Nephron progenitor cell (in vitro differentiated cells): ENCODE measurements at regions not wholly inside any gene's neighbourhood (a gene's known extent, or its start where the extent isn't known, plus 50 kb on each side); places are given as distances from the start of the nearest gene placed in this dataset.
A peak's percentile ranks its signal among the peaks of the same experiment; 100 is the strongest.

Source experiments
- DNase-seq: peaks from one replicate; pipeline ENCODE4 v3.0.0; 2021
- H3K27ac Mint-ChIP-seq: 2 replicates; pipeline ENCODE4 v1.8.0; 2021; ENCODE audit warnings: mild to moderate bottlenecking, moderate library complexity, mixed read lengths
- H3K27me3 Mint-ChIP-seq: 2 replicates; pipeline ENCODE4 v1.8.0; 2021; ENCODE audit warnings: mild to moderate bottlenecking, low read depth, mixed read lengths; ENCODE audit not compliant: poor library complexity
- H3K36me3 Mint-ChIP-seq: 2 replicates; pipeline ENCODE4 v1.8.0; 2021; ENCODE audit warnings: low read depth, mixed read lengths
- H3K4me1 Mint-ChIP-seq: 2 replicates; pipeline ENCODE4 v1.8.0; 2021; ENCODE audit warnings: mixed read lengths
- H3K4me3 Mint-ChIP-seq: 2 replicates; pipeline ENCODE4 v1.8.0; 2021; ENCODE audit warnings: mild to moderate bottlenecking, moderate library complexity, mixed read lengths
- H3K9me3 Mint-ChIP-seq: 2 replicates; pipeline ENCODE4 v1.8.0; 2021; ENCODE audit warnings: mild to moderate bottlenecking, moderate library complexity, mixed read lengths
- TF ChIP-seq, protein P1 (sequence below): fragments of 200-600 bp; sonication (generic); IDR thresholded peaks from 2 replicates; pipeline ENCODE4 v1.5.0; 2021; ENCODE audit warnings: antibody characterized with exemption

DNA sequence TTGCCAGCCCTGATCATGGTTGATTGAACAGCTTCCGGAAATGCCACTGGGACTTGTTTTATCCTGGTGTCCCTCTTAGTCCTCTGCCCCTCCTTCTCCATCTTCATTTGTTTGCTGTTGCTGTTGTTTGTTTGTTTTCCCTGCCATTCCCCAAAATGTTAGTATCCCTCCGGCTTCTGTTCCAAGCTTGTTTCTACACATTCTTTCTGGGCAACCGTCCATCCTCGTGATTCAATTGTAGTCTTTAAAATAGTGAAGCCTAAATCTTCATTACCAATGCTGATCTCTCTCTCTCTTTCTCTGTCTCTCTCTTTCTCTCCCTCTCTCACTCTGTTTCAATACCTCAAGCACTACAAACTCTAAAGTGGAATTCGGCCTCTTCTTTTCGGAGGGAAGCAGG, 649.3 kb upstream of the ARGLU1 start:
- TF ChIP-seq, protein P1, sequence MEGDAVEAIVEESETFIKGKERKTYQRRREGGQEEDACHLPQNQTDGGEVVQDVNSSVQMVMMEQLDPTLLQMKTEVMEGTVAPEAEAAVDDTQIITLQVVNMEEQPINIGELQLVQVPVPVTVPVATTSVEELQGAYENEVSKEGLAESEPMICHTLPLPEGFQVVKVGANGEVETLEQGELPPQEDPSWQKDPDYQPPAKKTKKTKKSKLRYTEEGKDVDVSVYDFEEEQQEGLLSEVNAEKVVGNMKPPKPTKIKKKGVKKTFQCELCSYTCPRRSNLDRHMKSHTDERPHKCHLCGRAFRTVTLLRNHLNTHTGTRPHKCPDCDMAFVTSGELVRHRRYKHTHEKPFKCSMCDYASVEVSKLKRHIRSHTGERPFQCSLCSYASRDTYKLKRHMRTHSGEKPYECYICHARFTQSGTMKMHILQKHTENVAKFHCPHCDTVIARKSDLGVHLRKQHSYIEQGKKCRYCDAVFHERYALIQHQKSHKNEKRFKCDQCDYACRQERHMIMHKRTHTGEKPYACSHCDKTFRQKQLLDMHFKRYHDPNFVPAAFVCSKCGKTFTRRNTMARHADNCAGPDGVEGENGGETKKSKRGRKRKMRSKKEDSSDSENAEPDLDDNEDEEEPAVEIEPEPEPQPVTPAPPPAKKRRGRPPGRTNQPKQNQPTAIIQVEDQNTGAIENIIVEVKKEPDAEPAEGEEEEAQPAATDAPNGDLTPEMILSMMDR = no peak
- no peak for DNase-seq
- H3K9me3 Mint-ChIP-seq = no peaks in the 10 kb centered on the region
- H3K27me3 Mint-ChIP-seq = peaks cover 2% of the 10 kb centered on the region
- H3K36me3 Mint-ChIP-seq = no peaks in the 10 kb centered on the region
- H3K4me1 Mint-ChIP-seq = peaks cover 9% of the 10 kb centered on the region
- H3K4me3 Mint-ChIP-seq = no peak overlapping the region
- H3K27ac Mint-ChIP-seq = peak overlapping the region; percentile 1

DNA sequence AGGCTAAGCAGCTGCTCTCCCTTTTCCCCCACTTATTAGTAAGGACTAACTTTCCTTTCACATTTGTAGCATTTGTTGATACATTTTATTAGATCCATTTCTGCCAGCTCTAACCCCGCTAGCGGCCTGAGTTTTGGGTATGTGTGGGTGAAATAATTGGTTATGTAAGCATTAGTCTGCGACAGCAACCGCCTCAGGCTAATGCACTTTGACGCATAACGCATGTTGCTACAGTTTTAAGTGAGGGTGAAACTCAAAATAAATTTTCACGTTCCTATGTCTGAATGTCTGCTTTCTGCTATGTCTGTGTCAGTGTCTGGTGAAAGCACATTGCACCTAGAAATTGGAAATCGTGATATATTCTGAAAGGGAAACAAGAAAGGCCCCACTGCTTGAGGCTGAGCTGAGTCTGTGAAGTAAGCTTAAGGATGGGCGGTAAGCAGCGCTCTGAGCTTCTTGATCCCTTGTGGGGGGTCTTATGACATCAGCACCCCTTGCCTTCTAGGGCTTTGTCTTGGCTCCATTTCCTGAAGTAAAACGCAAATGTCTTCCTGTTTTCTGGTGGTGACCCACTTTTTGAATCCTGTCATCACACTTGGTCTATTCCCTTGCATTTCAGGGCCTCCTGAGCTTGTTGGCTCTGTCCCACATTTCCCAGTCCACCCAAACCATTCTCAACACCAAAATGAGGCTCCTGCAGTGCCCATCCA, 648.3 kb upstream of the ARGLU1 start:
- peaks cover 9% of the 10 kb centered on the region for H3K4me1 Mint-ChIP-seq
- TF ChIP-seq, protein P1 = no peak
- H3K27me3 Mint-ChIP-seq = peaks cover 2% of the 10 kb centered on the region
- DNase-seq = no peak
- H3K4me3 Mint-ChIP-seq = no peak overlapping the region
- no peaks in the 10 kb centered on the region for H3K36me3 Mint-ChIP-seq
- no peak overlapping the region for H3K27ac Mint-ChIP-seq
- H3K9me3 Mint-ChIP-seq = no peaks in the 10 kb centered on the region

DNA sequence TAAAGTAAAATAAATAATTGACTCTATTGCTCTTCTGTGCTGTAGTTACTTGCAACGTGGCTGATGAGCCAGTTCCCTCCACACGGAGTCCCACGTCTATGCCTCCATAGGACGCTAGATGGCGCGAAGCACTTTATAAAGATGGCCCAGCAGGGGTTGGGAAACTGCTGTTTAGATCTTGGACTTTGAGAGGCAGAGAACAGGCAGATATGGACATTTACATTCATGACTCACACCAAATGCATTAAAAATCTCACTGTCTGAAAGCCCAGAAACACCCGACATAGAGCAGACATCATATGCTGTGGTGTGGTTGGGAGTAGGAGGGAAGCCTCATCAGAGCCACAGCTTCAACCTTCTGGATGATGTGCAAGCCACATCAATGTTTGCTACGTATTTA, 643.1 kb upstream of the ARGLU1 start:
- Mint-ChIP-seq H3K4me3 (no peak overlapping the region), H3K36me3 (no peaks in the 10 kb centered on the region), H3K4me1 (peaks cover 9% of the 10 kb centered on the region), H3K27ac (no peak overlapping the region), H3K9me3 (no peaks in the 10 kb centered on the region), H3K27me3 (no peaks in the 10 kb centered on the region)
- DNase-seq = peak; percentile 80
- TF ChIP-seq, protein P1 = peak; percentile 97

DNA sequence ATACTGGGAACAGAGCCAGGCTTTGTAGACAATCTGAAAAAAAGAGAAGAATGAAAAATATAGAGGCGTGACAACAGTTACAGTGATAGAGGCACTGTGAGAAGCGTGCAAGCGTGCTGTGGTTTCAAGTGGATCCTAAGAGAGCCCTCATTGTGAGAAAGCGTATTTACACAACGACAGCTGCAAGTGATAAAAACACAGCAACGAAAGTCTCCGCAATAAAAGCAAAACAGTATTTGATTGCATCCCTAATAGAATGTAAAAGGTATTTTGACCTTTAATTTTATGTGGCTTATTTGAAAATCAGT, 642.7 kb upstream of the ARGLU1 start:
- TF ChIP-seq, protein P1 = no peak
- Mint-ChIP-seq H3K27ac (no peak overlapping the region), H3K27me3 (no peaks in the 10 kb centered on the region), H3K4me1 (peaks cover 9% of the 10 kb centered on the region), H3K9me3 (no peaks in the 10 kb centered on the region), H3K36me3 (no peaks in the 10 kb centered on the region), H3K4me3 (no peak overlapping the region)
- no peak for DNase-seq

DNA sequence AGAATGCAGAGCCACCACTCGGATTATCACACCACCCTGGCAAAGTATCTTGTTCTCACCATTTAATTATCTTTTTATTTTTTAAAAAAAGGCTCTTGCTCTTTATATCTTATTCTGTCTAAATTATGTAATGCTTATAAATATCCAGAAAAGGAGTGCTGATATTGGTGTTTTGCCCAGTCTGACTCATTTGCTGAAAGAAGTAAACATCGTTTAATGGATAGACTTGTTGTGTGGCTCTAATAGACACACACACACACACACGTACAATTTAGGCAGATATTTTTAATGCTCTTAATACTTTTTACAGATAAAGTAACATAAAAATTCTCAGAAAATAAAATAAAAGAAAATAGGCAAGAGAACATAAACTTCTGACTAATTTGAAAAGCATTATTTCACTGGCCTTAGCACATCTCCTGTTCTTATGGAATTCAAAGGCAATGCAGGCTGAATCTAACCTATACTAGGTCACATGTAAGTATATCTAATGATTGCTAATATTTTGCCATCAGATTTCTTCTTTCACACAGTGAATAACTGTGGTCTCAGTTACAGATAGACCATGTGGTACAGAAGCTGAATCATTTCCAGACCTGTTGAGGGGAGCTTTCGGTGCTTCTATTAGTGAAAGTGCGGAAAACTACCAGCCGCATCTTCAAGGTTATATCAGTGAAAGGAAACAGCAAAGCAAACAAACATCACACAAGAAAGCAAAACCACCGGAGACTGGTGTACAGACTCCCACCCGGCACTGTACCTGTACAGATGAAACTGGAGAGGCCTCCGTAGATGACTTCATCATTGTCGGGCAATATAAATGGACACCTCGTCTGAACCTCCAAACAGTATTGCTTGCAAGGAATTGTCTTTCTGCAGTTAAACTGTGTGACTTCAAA, 642.1 kb upstream of the ARGLU1 start:
- Mint-ChIP-seq H3K4me1 (peaks cover 15% of the 10 kb centered on the region), H3K9me3 (no peaks in the 10 kb centered on the region), H3K27me3 (no peaks in the 10 kb centered on the region), H3K27ac (no peak overlapping the region), H3K36me3 (no peaks in the 10 kb centered on the region), H3K4me3 (no peak overlapping the region)
- no peak for DNase-seq
- TF ChIP-seq, protein P1 = no peak
